ES-I3 (cell line): ENCODE measurements at regions not wholly inside any gene's neighbourhood (a gene's known extent, or its start where the extent isn't known, plus 50 kb on each side); places are given as distances from the start of the nearest gene placed in this dataset.
A peak's percentile ranks its signal among the peaks of the same experiment; 100 is the strongest.
"Not testable (repeated sequence)": the region's sequence is repeated elsewhere in the genome, so short reads cannot be mapped to it uniquely, and the experiment has no call there.

Experiments used
- H3K36me3 ChIP-seq: 2 replicates; pipeline ENCODE4 v1.6.1; 2013; ENCODE audit warnings: mild to moderate bottlenecking, low read length, control low read depth, moderate library complexity; ENCODE audit not compliant: insufficient read depth
- H3K4me1 ChIP-seq: 2 replicates; pipeline ENCODE4 v1.6.1; 2013; ENCODE audit warnings: mild to moderate bottlenecking, control low read depth, low read length; ENCODE audit not compliant: insufficient read depth
- H3K9ac ChIP-seq: 2 replicates; pipeline ENCODE4 v1.6.1; 2013; ENCODE audit warnings: low read depth, mild to moderate bottlenecking, low read length, moderate library complexity
- H3K9me3 ChIP-seq: 2 replicates; pipeline ENCODE4 v1.6.1; 2013; ENCODE audit warnings: mild to moderate bottlenecking, low read length, moderate library complexity; ENCODE audit not compliant: control insufficient read depth, insufficient read depth

- H3K9ac ChIP-seq = no peak overlapping the region
- H3K4me1 ChIP-seq = no peaks in the 10 kb centered on the region
- H3K36me3 ChIP-seq = no peaks in the 10 kb centered on the region
- H3K9me3 ChIP-seq = no peaks in the 10 kb centered on the region
Observed at GRCh38 chr14:41047763-41048162, 558.9 kb upstream of the LRFN5 start.

DNA sequence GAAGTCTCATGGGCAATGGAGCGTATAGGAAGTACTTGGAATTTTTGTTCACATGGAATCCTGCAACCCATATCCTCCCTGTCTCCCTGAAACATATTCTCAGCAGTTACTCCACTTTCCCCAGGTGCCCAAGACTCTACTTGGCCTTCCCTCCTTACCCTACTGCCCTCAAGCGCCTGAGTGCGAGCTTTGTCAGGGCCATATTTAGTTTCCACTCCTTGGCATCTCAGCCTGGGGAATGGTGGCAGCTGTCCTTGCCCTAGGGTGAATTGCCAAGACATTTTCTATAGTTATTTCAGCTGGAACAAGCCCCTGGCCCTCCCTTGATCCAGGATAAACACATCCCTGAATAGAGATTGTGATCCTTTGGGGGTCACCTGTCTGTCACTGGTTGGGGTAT is 569.3 kb upstream of the LRFN5 start:
- H3K9ac ChIP-seq = no peak overlapping the region
- H3K4me1 ChIP-seq = no peaks in the 10 kb centered on the region
- no peaks in the 10 kb centered on the region for H3K36me3 ChIP-seq
- no peaks in the 10 kb centered on the region for H3K9me3 ChIP-seq

DNA sequence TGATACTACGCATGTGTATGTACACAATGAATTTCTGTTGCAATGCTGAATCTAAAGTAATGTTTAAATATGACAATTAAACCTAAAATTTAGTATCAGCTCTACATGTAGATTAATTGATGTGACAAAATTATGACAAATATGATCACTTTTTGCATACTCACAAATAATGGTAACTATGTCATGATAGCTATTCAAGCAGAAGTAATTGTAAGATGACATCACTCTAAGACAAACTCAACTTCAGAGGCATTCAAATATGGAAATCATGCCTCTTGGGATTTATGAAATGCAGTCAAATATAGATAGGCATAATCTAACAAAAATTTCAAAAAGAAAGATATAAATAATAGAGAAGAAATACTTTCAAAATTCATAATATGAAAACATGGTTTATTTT is 571.7 kb upstream of the LRFN5 start:
- Histone ChIP-seq H3K9me3 (no peaks in the 10 kb centered on the region), H3K9ac (no peak overlapping the region), H3K4me1 (no peaks in the 10 kb centered on the region), H3K36me3 (no peaks in the 10 kb centered on the region)

DNA sequence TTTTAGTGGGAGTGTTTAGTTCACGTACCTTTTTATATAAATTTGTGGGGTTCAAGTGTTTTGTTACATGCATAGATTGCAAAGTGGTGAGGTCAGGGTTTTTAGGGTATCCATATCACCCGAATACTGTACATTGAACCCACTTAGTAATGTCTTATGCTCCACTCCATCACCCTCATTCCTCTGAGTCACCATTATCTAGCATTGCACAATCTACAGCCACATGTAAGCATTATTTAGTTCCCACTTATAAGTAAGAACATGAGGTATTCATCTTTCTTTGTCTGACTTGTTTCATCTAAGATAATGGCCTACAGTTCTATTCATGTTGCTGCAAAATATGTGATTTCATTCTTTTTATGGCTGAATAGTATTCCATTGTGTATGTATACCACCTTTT is 583.7 kb upstream of the LRFN5 start:
- Histone ChIP-seq H3K9me3 (no peaks in the 10 kb centered on the region), H3K4me1 (no peaks in the 10 kb centered on the region), H3K36me3 (no peaks in the 10 kb centered on the region), H3K9ac (no peak overlapping the region)

GRCh38 chr14:41016213-41016612 is 590.5 kb upstream of the LRFN5 start:
- Histone ChIP-seq H3K9ac (no peak overlapping the region), H3K4me1 (0 out of 2 replicates have a peak, but pooled peaks cover 5% of the 10 kb centered on the region), H3K9me3 (no peaks in the 10 kb centered on the region), H3K36me3 (no peaks in the 10 kb centered on the region)

GRCh38 chr14:41000350-41000749 is 606.3 kb upstream of the LRFN5 start:
- no peak overlapping the region for H3K9ac ChIP-seq
- no peaks in the 10 kb centered on the region; the same call in 1 of the 2 replicates for H3K36me3 ChIP-seq
- H3K9me3 ChIP-seq = no peaks in the 10 kb centered on the region
- peaks cover 12% of the 10 kb centered on the region; the same call in 1 of the 2 replicates for H3K4me1 ChIP-seq

- Histone ChIP-seq H3K36me3 (no peaks in the 10 kb centered on the region), H3K4me1 (no peaks in the 10 kb centered on the region), H3K9me3 (no peaks in the 10 kb centered on the region), H3K9ac (no peak overlapping the region)
Observed at GRCh38 chr14:40989260-40989659, 617.4 kb upstream of the LRFN5 start.

GRCh38 chr14:40987481-40987880 is 619.2 kb upstream of the LRFN5 start:
- no peaks in the 10 kb centered on the region for H3K4me1 ChIP-seq
- no peaks in the 10 kb centered on the region for H3K36me3 ChIP-seq
- H3K9ac ChIP-seq = no peak overlapping the region
- H3K9me3 ChIP-seq = no peaks in the 10 kb centered on the region

- no peaks in the 10 kb centered on the region for H3K9me3 ChIP-seq
- H3K4me1 ChIP-seq = no peaks in the 10 kb centered on the region
- no peaks in the 10 kb centered on the region for H3K36me3 ChIP-seq
- H3K9ac ChIP-seq = no peak overlapping the region
Observed at GRCh38 chr14:40986655-40987054, 620.0 kb upstream of the LRFN5 start.

DNA sequence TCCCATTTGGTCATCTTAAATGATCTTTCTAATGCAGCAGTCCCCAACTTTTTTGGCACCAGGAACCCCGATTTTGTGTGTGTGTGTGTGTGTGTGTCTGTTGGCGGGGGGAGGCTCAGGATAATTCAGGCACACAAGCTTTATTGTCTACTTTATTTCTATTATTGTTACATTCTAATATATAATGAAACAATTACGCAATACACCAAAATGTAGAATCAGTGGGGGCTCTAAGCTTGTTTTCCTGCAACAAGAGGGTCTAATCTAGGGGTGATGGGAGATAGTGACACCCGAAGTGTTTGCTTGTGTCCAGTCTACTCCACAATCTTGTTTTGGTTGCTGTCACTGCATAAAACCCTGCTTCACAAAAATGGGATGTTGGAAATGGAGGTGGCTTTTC is 621.1 kb upstream of the LRFN5 start:
- Histone ChIP-seq H3K36me3 (no peaks in the 10 kb centered on the region), H3K9ac (no peak overlapping the region), H3K9me3 (no peaks in the 10 kb centered on the region), H3K4me1 (no peaks in the 10 kb centered on the region)

GRCh38 chr14:40983604-40984003 is 623.1 kb upstream of the LRFN5 start:
- Histone ChIP-seq H3K36me3 (no peaks in the 10 kb centered on the region), H3K4me1 (no peaks in the 10 kb centered on the region), H3K9ac (no peak overlapping the region), H3K9me3 (no peaks in the 10 kb centered on the region)

GRCh38 chr14:40981247-40981646 is 625.4 kb upstream of the LRFN5 start:
- H3K4me1 ChIP-seq = no peaks in the 10 kb centered on the region
- no peak overlapping the region for H3K9ac ChIP-seq
- no peaks in the 10 kb centered on the region for H3K36me3 ChIP-seq
- H3K9me3 ChIP-seq = no peaks in the 10 kb centered on the region

DNA sequence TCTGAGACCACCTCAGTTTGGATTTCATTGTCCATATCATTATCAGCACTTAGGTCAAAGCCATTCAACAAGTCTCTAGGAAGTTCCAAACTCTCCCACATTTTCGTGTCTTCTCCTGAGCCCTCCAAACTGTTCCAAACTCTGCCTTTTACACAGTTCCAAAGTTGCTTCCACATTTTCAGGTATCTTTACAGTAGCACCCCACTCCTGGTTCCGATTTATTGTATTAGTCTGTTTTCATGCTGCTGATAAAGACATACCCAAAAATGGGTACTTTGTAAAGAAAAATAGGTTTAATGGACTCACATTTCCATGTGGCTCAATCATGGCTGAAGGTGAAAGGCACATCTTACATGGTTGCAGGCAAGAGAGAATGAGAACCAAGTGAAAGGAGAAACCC is 646.4 kb upstream of the LRFN5 start:
- not testable (repeated sequence) for H3K4me1 ChIP-seq, H3K9ac ChIP-seq, H3K9me3 ChIP-seq, H3K36me3 ChIP-seq

- H3K9ac ChIP-seq = peak overlapping the region; percentile 87
- no peaks in the 10 kb centered on the region for H3K4me1 ChIP-seq
- H3K36me3 ChIP-seq = no peaks in the 10 kb centered on the region; the same call in 1 of the 2 replicates
- H3K9me3 ChIP-seq = no peaks in the 10 kb centered on the region
Observed at GRCh38 chr14:40955131-40955505, 651.6 kb upstream of the LRFN5 start.

- not testable (repeated sequence) for H3K36me3 ChIP-seq, H3K9me3 ChIP-seq, H3K4me1 ChIP-seq
- H3K9ac ChIP-seq = peak overlapping the region; percentile 87
Observed at GRCh38 chr14:40954448-40955130, 652.1 kb upstream of the LRFN5 start.

DNA sequence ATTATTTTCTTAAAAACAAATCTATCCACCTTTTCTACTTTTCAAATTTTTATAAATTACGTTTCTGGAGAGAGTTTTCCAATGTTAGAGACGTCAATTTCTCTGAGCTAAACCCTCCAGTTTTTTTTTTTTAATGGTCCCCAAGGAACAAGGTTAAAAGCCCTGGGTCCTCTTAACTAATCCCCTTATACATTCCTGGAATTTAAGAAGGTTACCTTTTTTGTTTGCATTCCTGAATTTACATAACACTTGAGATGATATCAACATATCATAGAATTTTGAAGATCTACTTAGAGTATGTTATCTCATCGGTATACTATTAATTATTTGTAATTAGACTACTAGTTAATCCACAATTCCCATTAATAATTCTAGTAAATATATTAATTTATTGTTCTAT is 662.2 kb upstream of the LRFN5 start:
- Histone ChIP-seq H3K36me3 (no peaks in the 10 kb centered on the region), H3K4me1 (no peaks in the 10 kb centered on the region), H3K9ac (no peak overlapping the region), H3K9me3 (no peaks in the 10 kb centered on the region)
